ENCODE measurements at regions not wholly inside any gene's neighbourhood (a gene's known extent, or its start where the extent isn't known, plus 50 kb on each side); places are given as distances from the start of the nearest gene placed in this dataset.

GRCh38 chr3:189108735-189109134 is 63.0 kb upstream of the TPRG1 start:
- TF ChIP-seq CTCF (IDR thresholded peaks at IDR 0.05; ENCODE audit: low read depth, low read length), result no peak
- ChIA-PET POLR2A (no interaction called here), CTCF (no interaction called here)
- Histone ChIP-seq H3K9me3 (ENCODE audit: control insufficient read depth, insufficient read depth, low read length) (no peaks in the 10 kb centered on the region), H3K4me3 (ENCODE audit: low read depth, low read length) (no peak overlapping the region), H3K27ac (ENCODE audit: low read depth, low read length) (no peak overlapping the region), H3K27me3 (ENCODE audit: control insufficient read depth, insufficient read depth, low read length) (peaks cover 8% of the 10 kb centered on the region)
- no peak for DNase-seq (ENCODE audit: low read depth, low spot score)

GRCh38 chr3:189109145-189109544 is 62.6 kb upstream of the TPRG1 start:
- no peak for DNase-seq (ENCODE audit: low read depth, low spot score)
- POLR2A ChIA-PET, result no interaction called here

GRCh38 chr3:189117087-189117486 is 54.7 kb upstream of the TPRG1 start:
- no peak overlapping the region for H3K27ac ChIP-seq (ENCODE audit: low read depth, low read length)
- no peaks in the 10 kb centered on the region for H3K9me3 ChIP-seq (ENCODE audit: control insufficient read depth, insufficient read depth, low read length)
- CTCF ChIA-PET, result no interaction called here
- DNase-seq (ENCODE audit: low read depth, low spot score), result no peak
- H3K4me3 ChIP-seq (ENCODE audit: low read depth, low read length), result no peak overlapping the region
- no peaks in the 10 kb centered on the region for H3K27me3 ChIP-seq (ENCODE audit: control insufficient read depth, insufficient read depth, low read length)
- POLR2A ChIA-PET, result no interaction called here
- no peak for TF ChIP-seq CTCF (IDR thresholded peaks at IDR 0.05; ENCODE audit: low read depth, low read length)

More at GRCh38 chr3:189109145-189109544, 62.6 kb upstream of the TPRG1 start:
- no peaks in the 10 kb centered on the region for H3K9me3 ChIP-seq (ENCODE audit: control insufficient read depth, insufficient read depth, low read length)
- H3K27me3 ChIP-seq (ENCODE audit: control insufficient read depth, insufficient read depth, low read length), result peaks cover 8% of the 10 kb centered on the region
- no peak overlapping the region for H3K4me3 ChIP-seq (ENCODE audit: low read depth, low read length)
- no peak overlapping the region for H3K27ac ChIP-seq (ENCODE audit: low read depth, low read length)
- CTCF ChIA-PET, result no interaction called here
- TF ChIP-seq CTCF (IDR thresholded peaks at IDR 0.05; ENCODE audit: low read depth, low read length), result no peak

- peaks cover 4% of the 10 kb centered on the region for H3K27me3 ChIP-seq (ENCODE audit: control insufficient read depth, insufficient read depth, low read length)
- no peak overlapping the region for H3K4me3 ChIP-seq (ENCODE audit: low read depth, low read length)
- no peak for DNase-seq (ENCODE audit: low read depth, low spot score)
- ChIA-PET POLR2A (no interaction called here), CTCF (no interaction called here)
- no peak overlapping the region for H3K27ac ChIP-seq (ENCODE audit: low read depth, low read length)
- no peak for TF ChIP-seq CTCF (IDR thresholded peaks at IDR 0.05; ENCODE audit: low read depth, low read length)
- H3K9me3 ChIP-seq (ENCODE audit: control insufficient read depth, insufficient read depth, low read length), result no peaks in the 10 kb centered on the region
These were observed 52.9 kb upstream of the TPRG1 start for GRCh38 chr3:189118896-189119295.

- Histone ChIP-seq H3K9me3 (ENCODE audit: control insufficient read depth, insufficient read depth, low read length) (no peaks in the 10 kb centered on the region), H3K27ac (ENCODE audit: low read depth, low read length) (no peak overlapping the region), H3K27me3 (ENCODE audit: control insufficient read depth, insufficient read depth, low read length) (peaks cover 4% of the 10 kb centered on the region), H3K4me3 (ENCODE audit: low read depth, low read length) (no peak overlapping the region)
- no peak for TF ChIP-seq CTCF (IDR thresholded peaks at IDR 0.05; ENCODE audit: low read depth, low read length)
- ChIA-PET CTCF (no interaction called here), POLR2A (no interaction called here)
- no peak for DNase-seq (ENCODE audit: low read depth, low spot score)
These were observed 51.8 kb upstream of the TPRG1 start for GRCh38 chr3:189119950-189120349.
